ENCODE measurements at regions not wholly inside any gene's neighbourhood (a gene's known extent, or its start where the extent isn't known, plus 50 kb on each side); places are given as distances from the start of the nearest gene placed in this dataset.

GRCh38 chr17:77873500-77874302 is 84.8 kb upstream of the TNRC6C start:
- TF ChIP-seq CTCF (IDR thresholded peaks at IDR 0.05) (no peak), POLR2A (IDR thresholded peaks at IDR 0.05) (no peak), POLR2AphosphoS5 (IDR thresholded peaks at IDR 0.05; ENCODE audit: insufficient read depth in 1 of 2, low read depth in 1 of 2) (no peak)

Measured in vagina (tissue), 2 donors.